SK-N-SH (cell line): ENCODE measurements at regions not wholly inside any gene's neighbourhood (a gene's known extent, or its start where the extent isn't known, plus 50 kb on each side); places are given as distances from the start of the nearest gene placed in this dataset.

Source experiments
- CTCF ChIA-PET: fragments of 300-600, 350-600 bp; formaldehyde crosslinking; extraction: SDS; loops from one replicate; lab custom pipeline; 2021; lab: Yijun Ruan, JAX
- POLR2A ChIA-PET: fragments of 350-600 bp; sonication (Branson Sonifier 250); formaldehyde crosslinking; extraction: SDS; loops from one replicate; lab custom pipeline; 2020; ENCODE audit warnings: antibody characterized with exemption, inconsistent platforms; lab: Yijun Ruan, JAX
- DNase-seq: peaks from one replicate; pipeline ENCODE4 v3.0.0; 2012
- H2AFZ ChIP-seq: fragments of 200-600 bp; sonication (generic); 2 replicates; pipeline ENCODE4 v1.8.1; 2016; ENCODE audit warnings: antibody characterized with exemption, mild to moderate bottlenecking, low read depth
- H3F3A ChIP-seq: fragments of 200-600 bp; sonication (generic); replicated peaks from 2 replicates; pipeline ENCODE3; 2016; ENCODE audit warnings: antibody characterized with exemption, mild to moderate bottlenecking; ENCODE audit not compliant: insufficient read depth
- H3K27ac ChIP-seq, 2 experiments: fragments of 200-500 bp in 1 of 2; fragments of 200-600 bp in 1 of 2; sonication (Bioruptor generic) in 1 of 2; sonication (generic), shearing (Covaris generic) in 1 of 2; 2 replicates each; pipeline versions ENCODE4 v1.5.1 to v1.6.1; 2014 to 2016; ENCODE audit warnings: low read depth in 2 of 2, inconsistent platforms in 1 of 2, low read length in 1 of 2, mild to moderate bottlenecking in 1 of 2, mixed read lengths in 1 of 2
- H3K27me3 ChIP-seq: fragments of 200-600 bp; sonication (generic), shearing (Covaris generic); 2 replicates; pipeline ENCODE4 v1.6.1; 2016; ENCODE audit warnings: mixed run types; ENCODE audit not compliant: insufficient read depth
- H3K36me3 ChIP-seq, 2 experiments: fragments of 200-500 bp in 1 of 2; fragments of 200-600 bp in 1 of 2; sonication (Bioruptor generic) in 1 of 2; sonication (generic) in 1 of 2; replicated peaks in 1 of 2; 2 replicates each; pipeline versions ENCODE3 to v1.5.1; 2014 to 2016; ENCODE audit warnings: low read length in 1 of 2, mild to moderate bottlenecking in 1 of 2; ENCODE audit not compliant: insufficient read depth in 2 of 2, control insufficient read depth in 1 of 2
- H3K4me1 ChIP-seq, 2 experiments: fragments of 200-500 bp in 1 of 2; fragments of 200-600 bp in 1 of 2; sonication (Bioruptor generic) in 1 of 2; sonication (generic), shearing (Covaris generic) in 1 of 2; 2 replicates each; pipeline versions ENCODE4 v1.5.1 to v1.6.1; 2014 to 2016; ENCODE audit warnings: low read depth in 1 of 2, low read length in 1 of 2, mixed run types in 1 of 2; ENCODE audit not compliant: insufficient read depth in 2 of 2, control insufficient read depth in 1 of 2
- H3K4me2 ChIP-seq: fragments of 200-600 bp; sonication (generic), shearing (Covaris generic); 2 replicates; pipeline ENCODE4 v1.6.1; 2017; ENCODE audit warnings: mixed run types
- H3K4me3 ChIP-seq, 2 experiments: fragments of 200-500 bp in 1 of 2; fragments of 200-600 bp in 1 of 2; sonication (Bioruptor generic) in 1 of 2; sonication (generic), shearing (Covaris generic) in 1 of 2; 2 replicates each; pipeline versions ENCODE4 v1.5.1 to v1.8.1; 2014 to 2016; ENCODE audit warnings: low read depth in 2 of 2, inconsistent platforms in 1 of 2, low read length in 1 of 2, mild to moderate bottlenecking in 1 of 2, mixed read lengths in 1 of 2, moderate library complexity in 1 of 2
- H3K79me2 ChIP-seq: fragments of 200-600 bp; sonication (generic); 2 replicates; pipeline ENCODE4 v1.8.1; 2017; ENCODE audit warnings: mild to moderate bottlenecking; ENCODE audit not compliant: insufficient read depth
- H3K9ac ChIP-seq: fragments of 200-600 bp; sonication (generic); 2 replicates; pipeline ENCODE4 v1.6.1; 2017; ENCODE audit warnings: mixed run types
- H3K9me2 ChIP-seq: fragments of 200-600 bp; sonication (generic); 2 replicates; pipeline ENCODE4 v1.6.1; 2017; ENCODE audit warnings: mixed run types
- H3K9me3 ChIP-seq: fragments of 200-600 bp; sonication (generic); 2 replicates; pipeline ENCODE4 v1.6.1; 2017; ENCODE audit warnings: mixed run types, mild to moderate bottlenecking, moderate library complexity
- H4K20me1 ChIP-seq: fragments of 200-600 bp; sonication (generic); 2 replicates; pipeline ENCODE4 v1.6.1; 2017; ENCODE audit warnings: mild to moderate bottlenecking, mixed run types; ENCODE audit not compliant: insufficient read depth
- CHD2 ChIP-seq: fragments of 150-350 bp; IDR thresholded peaks from 2 replicates; pipeline ENCODE4 v1.6.1; 2018; ENCODE audit warnings: low read length; ENCODE audit not compliant: partially characterized antibody
- CTCF ChIP-seq: fragments of 200-600 bp; sonication (generic); IDR thresholded peaks from 2 replicates; pipeline ENCODE4 v1.6.1; 2017; ENCODE audit warnings: antibody characterized with exemption, mild to moderate bottlenecking, moderate library complexity
- FOXJ3 ChIP-seq: sonication (generic); formaldehyde crosslinking; IDR thresholded peaks from 2 replicates; pipeline ENCODE4 v1.5.1; 2020; ENCODE audit warnings: mild to moderate bottlenecking, missing genetic modification reagents
- GABPA ChIP-seq: IDR thresholded peaks from 2 replicates; pipeline ENCODE4 v1.4.0; 2012; ENCODE audit warnings: low read depth, mild to moderate bottlenecking
- GATA2 ChIP-seq: sonication (generic); formaldehyde crosslinking; IDR thresholded peaks from 2 replicates; pipeline ENCODE4 v1.5.0; 2020; ENCODE audit warnings: mild to moderate bottlenecking, missing genetic modification reagents
- IRF3 ChIP-seq: fragments of 150-350 bp; IDR thresholded peaks from 2 replicates; pipeline ENCODE4 v1.6.1; 2016; ENCODE audit warnings: mild to moderate bottlenecking, low read depth, low read length
- MXI1 ChIP-seq: IDR thresholded peaks from 2 replicates; pipeline ENCODE4 v1.6.1; 2012; ENCODE audit warnings: mild to moderate bottlenecking, low read depth, low read length, improper control_type of control experiment
- NRF1 ChIP-seq: IDR thresholded peaks from 2 replicates; pipeline ENCODE4 v1.6.1; 2012; ENCODE audit warnings: low read depth, mild to moderate bottlenecking, low read length
- PBX3 ChIP-seq: IDR thresholded peaks from 2 replicates; pipeline ENCODE4; 2012
- RXRA ChIP-seq: IDR thresholded peaks from 2 replicates; pipeline ENCODE4 v1.4.0; 2012; ENCODE audit warnings: low read depth, mild to moderate bottlenecking, borderline replicate concordance
- SIN3A ChIP-seq: IDR thresholded peaks from 2 replicates; pipeline ENCODE4 v1.6.1; 2012; ENCODE audit warnings: low read depth, mild to moderate bottlenecking, low read length, moderate library complexity, borderline replicate concordance
- SMC3 ChIP-seq: IDR thresholded peaks from 2 replicates; pipeline ENCODE4 v1.6.1; 2012; ENCODE audit warnings: low read depth, low read length, improper control_type of control experiment
- TAF1 ChIP-seq: IDR thresholded peaks from 2 replicates; pipeline ENCODE4 v1.6.1; 2012; ENCODE audit warnings: low read depth, mild to moderate bottlenecking, low read length, moderate library complexity, borderline replicate concordance
- TEAD4 ChIP-seq: IDR thresholded peaks from 2 replicates; pipeline ENCODE4 v1.4.0; 2012; ENCODE audit warnings: mild to moderate bottlenecking, borderline replicate concordance; ENCODE audit not compliant: insufficient read depth
- USF1 ChIP-seq: IDR thresholded peaks from 2 replicates; pipeline ENCODE4 v1.4.0; 2012; ENCODE audit warnings: low read depth, borderline replicate concordance
- YY1 ChIP-seq: IDR thresholded peaks from 2 replicates; pipeline ENCODE4 v1.4.0; 2012; ENCODE audit warnings: low read depth, mild to moderate bottlenecking
- ZBTB33 ChIP-seq: IDR thresholded peaks from 2 replicates; pipeline ENCODE4 v1.4.0; 2012; ENCODE audit warnings: low read depth, borderline replicate concordance
- WGBS: methylation state at CpG from one replicate; pipeline ENCODE4 v1.1.6; 2017; ENCODE audit warnings: low lambda C conversion rate; 5-methylcytosine and 5-hydroxymethylcytosine counted together

GRCh38 chr9:105994970-105995369 is 300.6 kb downstream of the TMEM38B start:
- no peak overlapping the region for H3K9ac ChIP-seq
- H3K4me3 ChIP-seq, result no peak overlapping the region
- no peaks in the 10 kb centered on the region for H4K20me1 ChIP-seq
- TF ChIP-seq PBX3 (no peak), IRF3 (no peak), GABPA (no peak), RXRA (no peak), TAF1 (no peak), CHD2 (no peak), SIN3A (no peak), FOXJ3 (CRISPR knock-in tag) (no peak), MXI1 (no peak), ZBTB33 (no peak), TEAD4 (no peak), CTCF (no peak), GATA2 (CRISPR knock-in tag) (no peak), NRF1 (no peak), USF1 (no peak), SMC3 (no peak), YY1 (no peak)
- ChIA-PET POLR2A (no interaction called here), CTCF (no interaction called here)
- no peaks in the 10 kb centered on the region; a peak in 1 of 4 replicates for H3K4me1 ChIP-seq
- H3F3A ChIP-seq, result no peaks in the 10 kb centered on the region
- no peaks in the 10 kb centered on the region for H3K9me3 ChIP-seq
- no peak overlapping the region for H2AFZ ChIP-seq
- H3K27ac ChIP-seq, result no peak overlapping the region
- no peak overlapping the region for H3K4me2 ChIP-seq
- no peaks in the 10 kb centered on the region for H3K27me3 ChIP-seq
- H3K36me3 ChIP-seq, result no peaks in the 10 kb centered on the region
- 83% methylated on average over 1 of the region's 2 CpGs for WGBS
- no peak for DNase-seq
- no peaks in the 10 kb centered on the region for H3K79me2 ChIP-seq
- no peaks in the 10 kb centered on the region for H3K9me2 ChIP-seq
